ENCODE measurements at regions not wholly inside any gene's neighbourhood (a gene's known extent, or its start where the extent isn't known, plus 50 kb on each side); places are given as distances from the start of the nearest gene placed in this dataset.
A peak's percentile ranks its signal among the peaks of the same experiment; 100 is the strongest.
"Not testable (repeated sequence)": the region's sequence is repeated elsewhere in the genome, so short reads cannot be mapped to it uniquely, and the experiment has no call there.

DNA sequence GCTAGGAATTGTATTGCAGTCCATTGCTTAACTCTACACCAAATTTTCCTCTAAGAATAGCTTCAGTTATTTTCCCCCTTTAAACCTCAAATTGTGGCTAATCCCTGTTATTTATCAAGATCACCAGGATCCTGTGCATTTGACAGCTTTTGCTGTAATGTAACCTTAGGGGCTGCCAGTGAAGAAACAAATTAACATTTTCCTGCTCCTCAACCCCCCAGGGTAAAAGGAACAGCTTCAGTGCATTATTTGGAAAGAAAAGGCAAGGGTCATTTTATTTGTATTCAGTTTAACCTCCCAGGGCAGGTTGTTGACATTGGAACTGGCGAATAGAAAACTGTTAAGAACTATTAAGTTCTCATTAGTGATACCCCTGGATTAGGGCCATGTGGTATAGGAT is 57.0 kb downstream of the PCDH20 start:
- FAIRE-seq (no peak), DNase-seq (ENCODE audit: low spot score) (no peak)

DNA sequence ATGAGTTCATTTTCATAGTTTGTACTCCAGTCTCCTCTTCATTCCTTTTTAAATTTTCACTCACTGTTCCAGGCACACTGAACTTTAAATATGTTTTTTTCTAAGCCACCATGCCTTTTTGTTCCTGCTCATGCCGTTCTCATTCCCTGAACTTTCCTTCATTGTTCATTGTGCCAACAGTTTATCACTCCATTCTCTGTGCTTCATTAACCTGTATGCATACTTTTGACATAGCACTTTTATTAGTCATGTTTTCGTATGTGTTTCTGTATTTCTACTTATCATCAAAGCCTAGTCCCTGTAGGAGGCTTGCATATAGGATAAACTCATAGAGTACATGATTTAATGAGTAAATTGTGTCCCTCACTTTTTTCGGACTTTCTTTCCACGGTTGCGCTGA is 65.3 kb downstream of the PCDH20 start:
- DNase-seq (ENCODE audit: low spot score): no peak
- no peak for FAIRE-seq

DNA sequence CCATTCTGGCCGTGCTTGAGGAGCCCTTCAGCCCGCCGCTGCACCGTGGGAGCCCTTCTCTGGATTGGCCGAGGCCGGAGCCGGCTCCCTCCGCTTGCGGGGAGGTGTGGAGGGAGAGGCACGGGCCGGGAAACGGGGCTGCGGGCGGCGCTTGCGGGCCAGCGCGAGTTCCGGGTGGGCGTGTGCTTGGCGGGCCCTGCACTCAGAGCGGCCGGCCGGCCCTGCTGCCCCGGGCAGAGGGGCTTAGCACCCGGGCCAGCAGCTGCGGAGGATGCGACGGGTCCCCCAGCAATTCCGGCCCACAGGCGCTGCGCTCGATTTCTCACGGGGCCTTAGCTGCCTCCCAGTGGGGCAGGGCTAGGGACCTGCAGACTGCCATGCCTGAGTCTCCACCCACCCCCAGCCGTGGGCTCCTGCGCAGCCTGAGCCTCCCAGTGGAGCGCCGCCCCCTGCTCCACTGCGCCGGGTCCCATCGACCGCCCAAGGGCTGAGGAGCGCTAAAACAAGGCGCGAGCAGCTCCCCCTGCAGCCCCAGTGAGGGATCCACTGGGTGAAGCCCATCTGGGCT is 76.5 kb downstream of the PCDH20 start:
- no peak for FAIRE-seq

DNA sequence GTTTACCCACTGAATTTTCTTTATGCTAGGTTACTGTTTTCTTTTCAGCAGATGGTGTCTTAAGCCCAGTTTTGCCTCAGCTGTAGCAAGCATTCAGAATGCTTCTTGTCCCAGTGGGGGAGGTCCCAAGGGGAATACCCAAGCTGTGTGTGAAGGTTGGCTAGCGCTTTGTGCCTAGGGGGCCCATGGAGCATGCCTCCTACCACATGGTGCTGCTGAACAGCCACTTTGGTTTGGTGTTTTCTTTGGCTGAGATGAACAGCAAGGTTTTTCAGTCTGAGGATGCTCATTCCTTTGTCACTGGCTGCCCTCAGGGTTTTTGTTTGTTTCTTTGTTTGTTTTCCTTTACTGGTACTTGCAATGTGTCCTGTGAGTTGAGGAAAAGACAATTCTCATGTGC is 99.0 kb downstream of the PCDH20 start:
- DNase-seq (ENCODE audit: low spot score) (no peak), FAIRE-seq (no peak)

More for the DNA sequence above, 76.5 kb downstream of the PCDH20 start:
- no peak for DNase-seq (ENCODE audit: low spot score)

DNA sequence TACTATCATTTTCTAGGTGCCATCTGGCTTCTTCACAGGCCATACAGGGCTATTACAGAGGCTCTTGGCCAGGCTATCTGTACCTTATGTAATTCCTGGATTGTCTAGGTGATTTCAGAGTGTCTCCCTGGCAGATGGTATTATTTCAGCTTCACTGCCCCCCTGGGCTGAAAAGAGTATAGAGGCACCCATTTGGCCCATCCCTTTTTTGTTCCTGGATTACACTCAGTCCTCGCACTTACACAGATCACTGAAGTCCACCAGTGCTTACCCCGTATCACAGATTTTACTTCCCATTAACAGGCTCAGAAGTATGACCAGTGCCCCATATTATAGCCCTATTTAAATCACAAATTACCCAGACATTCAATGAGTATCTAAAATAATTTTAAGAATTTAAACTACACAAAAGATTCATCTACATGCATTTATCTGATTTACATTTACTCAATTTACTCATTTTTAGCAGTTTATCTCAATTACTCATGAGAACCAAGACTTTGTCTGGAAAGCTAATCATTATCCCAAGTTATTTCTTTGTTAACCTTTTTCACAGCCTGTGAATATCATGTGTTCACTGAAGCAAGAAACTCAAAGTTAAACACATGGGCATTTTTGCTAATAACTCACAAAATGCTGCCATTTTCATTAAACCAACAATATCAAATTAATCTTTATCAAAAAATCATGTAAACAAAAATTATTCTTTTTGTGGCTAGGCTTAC is 121.0 kb downstream of the PCDH20 start:
- no peak for FAIRE-seq
- DNase-seq (ENCODE audit: low spot score): no peak

DNA sequence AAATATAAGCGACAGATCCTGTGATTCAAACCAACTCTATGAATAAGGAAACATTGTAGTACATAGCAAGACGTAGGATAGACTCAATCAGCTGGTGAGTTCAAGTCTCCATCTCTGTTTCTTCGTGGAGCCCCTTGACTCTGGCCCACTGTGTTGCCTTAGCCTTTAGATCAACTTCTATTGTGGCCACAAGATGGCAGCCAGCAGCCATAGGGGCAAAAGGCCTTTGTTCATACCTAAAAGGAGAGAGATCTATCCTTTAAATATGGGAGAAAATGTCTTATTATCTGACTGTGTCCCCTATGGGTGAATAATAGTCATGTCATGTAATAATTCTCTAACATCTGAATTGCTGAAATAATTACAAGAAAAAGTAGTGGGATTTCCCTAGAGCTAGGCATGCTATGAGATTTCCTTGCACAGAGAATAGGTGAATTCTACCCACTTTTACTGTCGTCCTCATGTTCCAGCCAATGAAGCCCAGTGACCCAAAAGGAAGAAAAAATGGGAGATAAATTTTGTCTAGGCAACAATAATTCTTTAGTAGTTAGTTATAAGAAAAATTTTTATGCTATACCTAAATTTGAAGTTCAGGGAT is 129.4 kb downstream of the PCDH20 start:
- FAIRE-seq: no peak
- peak; percentile 13 for DNase-seq (ENCODE audit: low spot score)

DNA sequence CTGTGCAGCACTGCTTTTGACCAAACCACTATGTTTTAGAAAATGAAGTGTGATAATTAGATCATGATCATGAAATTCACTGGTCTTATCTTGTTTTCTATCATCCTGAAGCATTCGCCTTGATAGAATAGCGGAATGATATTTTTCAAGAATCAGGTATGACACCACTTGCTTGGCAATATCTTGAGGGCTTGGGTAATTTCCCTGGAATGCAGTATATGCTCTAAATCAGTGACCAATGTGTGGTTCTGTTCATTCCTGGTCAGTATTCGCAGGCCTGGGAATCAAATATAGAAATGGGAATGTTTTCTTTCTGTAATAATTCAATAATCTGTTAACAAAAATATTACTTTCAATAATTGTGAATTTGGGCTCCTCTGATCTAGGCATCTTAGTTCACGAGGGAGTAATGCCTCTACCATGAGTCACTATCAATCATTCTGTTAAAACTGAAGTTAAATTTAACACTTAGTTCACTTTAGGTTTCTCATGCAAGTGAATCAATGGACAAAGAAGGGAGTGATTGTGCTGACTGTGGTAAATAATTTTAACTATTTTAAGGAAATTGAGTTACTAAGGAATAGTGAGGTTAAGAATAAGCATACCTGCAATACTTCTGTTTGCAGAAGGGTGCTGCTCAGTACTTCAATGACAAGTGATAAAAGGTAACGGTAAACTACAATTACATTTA is 137.9 kb downstream of the PCDH20 start:
- no peak for FAIRE-seq

DNA sequence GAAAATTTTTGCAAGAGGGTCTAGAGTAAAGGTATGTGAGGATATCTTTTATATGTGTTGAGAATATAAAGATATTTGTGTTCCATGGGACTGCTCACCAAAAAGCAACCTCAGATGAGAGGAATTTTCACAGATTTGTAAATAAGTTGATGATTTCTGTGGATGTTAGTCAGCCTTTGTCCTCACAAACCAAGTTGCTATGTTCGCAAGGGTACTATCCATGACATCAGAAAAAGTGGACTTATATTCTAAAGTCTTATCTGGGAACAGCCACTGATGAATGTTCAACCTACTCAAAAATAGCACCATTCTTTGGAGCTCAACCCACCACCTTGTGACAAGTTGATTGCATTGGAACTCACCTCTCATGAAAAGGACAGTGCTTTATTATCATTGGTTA is 138.6 kb downstream of the PCDH20 start:
- DNase-seq (ENCODE audit: low spot score) (no peak), FAIRE-seq (no peak)

More for the DNA sequence above, 137.9 kb downstream of the PCDH20 start:
- no peak for DNase-seq (ENCODE audit: low spot score)

DNA sequence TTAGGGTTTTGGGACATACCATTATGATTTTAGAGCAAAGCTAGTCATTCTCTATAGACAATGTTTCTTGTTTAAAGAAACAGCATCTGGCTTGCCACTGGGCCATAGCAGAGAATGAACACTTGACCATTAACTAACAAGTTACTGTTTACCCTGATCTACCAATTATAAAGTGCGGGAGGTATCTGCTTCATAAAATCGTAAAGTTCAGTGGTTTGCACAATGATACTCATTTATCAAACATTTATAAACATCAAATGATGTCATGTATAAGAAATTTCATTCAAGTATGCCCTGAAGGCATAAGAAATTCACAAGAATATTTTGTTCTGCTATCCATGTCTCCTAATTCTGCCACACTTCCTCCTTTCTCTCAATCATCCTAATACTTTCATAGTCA is 139.2 kb downstream of the PCDH20 start:
- DNase-seq (ENCODE audit: low spot score) (no peak), FAIRE-seq (no peak)

DNA sequence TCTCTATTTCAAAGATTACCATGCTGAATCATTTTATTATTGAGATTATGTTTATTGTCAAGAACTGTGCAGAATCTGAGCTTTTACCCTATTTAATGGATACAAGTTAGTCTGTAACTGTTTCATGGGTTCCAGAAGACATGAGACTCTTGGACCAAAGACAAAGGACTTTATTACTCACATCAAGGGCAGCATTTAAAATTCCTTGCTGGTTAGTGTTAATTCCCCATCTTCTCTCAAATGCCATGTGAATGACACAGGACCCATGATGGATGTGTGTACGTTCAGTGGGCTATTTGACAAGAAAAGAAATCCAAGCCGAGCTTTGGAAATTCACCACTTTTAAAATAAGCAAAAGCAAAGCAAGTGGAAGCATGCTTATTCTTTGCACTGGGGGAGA is 139.9 kb downstream of the PCDH20 start:
- FAIRE-seq (no peak), DNase-seq (ENCODE audit: low spot score) (no peak)

DNA sequence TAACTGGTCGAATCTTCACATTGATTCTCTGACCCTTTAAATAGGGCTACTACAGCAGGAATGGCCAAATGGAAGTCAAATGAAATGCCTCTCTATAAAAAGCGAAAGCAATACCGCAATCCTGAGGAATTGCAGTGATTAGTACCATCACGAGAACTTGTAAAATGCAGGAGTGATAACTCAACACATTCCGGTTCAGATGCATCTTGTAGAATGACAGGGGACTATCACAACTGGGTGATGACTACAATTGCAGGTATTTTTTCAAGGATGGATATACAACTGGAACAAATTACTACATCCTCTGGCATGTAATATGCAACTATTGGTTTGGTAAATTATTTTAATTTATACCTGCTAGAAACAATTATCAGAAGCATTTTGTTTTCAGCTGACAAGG is 140.4 kb downstream of the PCDH20 start:
- FAIRE-seq: no peak
- no peak for DNase-seq (ENCODE audit: low spot score)

DNA sequence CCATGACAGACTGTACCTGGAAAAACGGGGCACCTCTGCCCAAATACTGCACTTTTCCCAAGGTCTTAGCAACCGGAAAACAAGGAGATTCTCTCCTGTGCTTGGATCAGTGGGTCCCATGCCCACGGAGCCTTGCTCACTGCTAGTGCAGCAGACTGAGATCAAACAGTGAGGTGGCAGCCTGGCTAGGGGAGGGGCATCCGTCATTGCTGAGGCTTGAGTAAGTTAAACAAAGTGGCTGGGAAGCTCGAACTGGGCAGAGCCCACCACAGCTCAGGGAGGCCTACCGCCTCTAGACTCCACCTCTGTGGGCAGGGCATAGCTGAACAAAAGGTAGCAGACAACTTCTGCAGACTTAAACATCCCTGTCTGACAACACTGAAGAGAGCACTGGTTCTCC is 148.8 kb downstream of the PCDH20 start:
- DNase-seq (ENCODE audit: low spot score); FAIRE-seq: not testable (repeated sequence)

DNA sequence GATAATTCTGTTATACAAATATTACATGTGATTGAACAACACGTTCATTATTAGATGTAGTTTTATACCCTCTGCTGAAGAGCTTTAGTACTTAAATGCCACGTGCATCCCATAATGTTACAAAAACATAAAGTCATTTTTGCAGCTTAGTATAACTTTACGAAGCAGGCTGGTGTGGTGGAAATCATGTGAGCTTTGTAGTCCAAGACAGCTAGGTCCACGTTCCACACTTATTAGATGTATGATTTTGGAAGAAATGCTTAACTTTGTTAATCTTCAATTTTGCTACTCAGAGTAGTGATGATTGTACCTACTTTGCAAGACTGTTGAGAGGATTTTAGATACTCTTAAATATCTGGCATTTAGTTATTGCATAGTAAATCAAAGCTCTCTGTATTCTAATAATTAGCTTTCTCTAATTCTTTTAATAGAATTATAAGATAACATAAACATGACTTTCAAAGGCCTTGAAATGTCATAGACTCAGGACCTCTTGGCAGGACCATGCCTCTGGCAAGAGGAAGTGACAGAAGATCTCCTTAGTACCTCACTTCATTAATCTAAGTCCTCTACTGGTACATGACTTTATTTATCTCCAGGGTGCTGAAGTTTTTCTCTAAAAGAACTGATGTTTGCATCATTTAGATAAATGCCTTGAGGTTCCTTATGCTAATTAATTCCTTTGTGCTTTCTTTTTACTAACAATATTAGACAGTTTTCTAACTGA is 153.7 kb downstream of the PCDH20 start:
- FAIRE-seq: no peak
- no peak for DNase-seq (ENCODE audit: low spot score)

DNA sequence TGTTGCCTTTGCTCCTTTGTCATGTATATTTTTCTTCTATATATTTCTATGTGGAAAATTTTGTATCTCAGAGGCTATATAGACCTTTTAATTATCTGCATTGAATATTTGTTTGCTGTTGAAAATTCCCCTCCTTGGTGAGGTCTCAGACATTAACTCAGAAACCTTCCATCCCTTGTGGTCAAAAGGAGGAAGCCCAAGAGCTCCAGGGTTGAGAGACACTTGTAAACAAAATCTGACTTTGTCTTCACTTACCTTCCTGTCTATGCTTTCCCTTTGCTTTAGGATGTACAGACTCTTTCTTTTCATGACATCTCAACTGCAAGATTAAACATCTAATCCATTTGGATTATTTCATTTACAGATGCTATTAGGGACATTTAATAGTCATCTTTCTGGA is 157.5 kb downstream of the PCDH20 start:
- FAIRE-seq (no peak), DNase-seq (ENCODE audit: low spot score) (no peak)

DNA sequence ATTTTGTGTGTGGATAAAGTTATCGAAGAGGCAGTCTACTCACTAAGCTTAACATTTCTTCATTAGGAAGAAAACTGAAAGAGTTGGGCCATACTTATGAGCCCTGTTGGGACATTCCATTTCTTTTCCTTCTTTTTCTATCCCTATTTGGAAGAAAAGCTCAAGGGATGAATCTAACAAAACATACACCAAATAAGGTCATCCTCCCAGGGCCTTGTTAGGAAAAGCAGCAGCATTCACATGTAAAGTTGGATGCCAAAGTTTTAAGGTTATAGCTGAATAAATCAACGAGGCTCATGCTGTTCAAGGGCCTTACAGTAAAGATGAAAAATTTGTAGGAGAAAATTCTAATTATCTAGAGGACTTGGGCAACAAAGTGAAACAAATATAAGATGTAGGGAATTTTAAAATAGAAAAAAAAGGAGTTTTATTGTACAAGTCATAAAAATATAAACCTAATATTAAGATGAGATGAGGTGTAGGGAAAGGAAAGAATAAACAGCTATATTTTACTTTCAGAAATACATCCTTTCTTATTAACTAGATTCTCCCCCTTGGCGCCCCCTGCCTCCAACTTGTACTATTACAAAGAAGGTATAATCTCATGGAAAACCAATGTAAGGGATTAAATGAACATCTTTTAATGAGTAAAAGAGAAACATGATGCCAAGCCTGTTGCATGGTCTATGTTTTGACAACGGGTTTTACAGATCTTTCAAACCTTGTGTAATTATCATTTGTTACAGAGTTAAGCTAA is 160.4 kb downstream of the PCDH20 start:
- no peak for DNase-seq (ENCODE audit: low spot score)
- no peak for FAIRE-seq

DNA sequence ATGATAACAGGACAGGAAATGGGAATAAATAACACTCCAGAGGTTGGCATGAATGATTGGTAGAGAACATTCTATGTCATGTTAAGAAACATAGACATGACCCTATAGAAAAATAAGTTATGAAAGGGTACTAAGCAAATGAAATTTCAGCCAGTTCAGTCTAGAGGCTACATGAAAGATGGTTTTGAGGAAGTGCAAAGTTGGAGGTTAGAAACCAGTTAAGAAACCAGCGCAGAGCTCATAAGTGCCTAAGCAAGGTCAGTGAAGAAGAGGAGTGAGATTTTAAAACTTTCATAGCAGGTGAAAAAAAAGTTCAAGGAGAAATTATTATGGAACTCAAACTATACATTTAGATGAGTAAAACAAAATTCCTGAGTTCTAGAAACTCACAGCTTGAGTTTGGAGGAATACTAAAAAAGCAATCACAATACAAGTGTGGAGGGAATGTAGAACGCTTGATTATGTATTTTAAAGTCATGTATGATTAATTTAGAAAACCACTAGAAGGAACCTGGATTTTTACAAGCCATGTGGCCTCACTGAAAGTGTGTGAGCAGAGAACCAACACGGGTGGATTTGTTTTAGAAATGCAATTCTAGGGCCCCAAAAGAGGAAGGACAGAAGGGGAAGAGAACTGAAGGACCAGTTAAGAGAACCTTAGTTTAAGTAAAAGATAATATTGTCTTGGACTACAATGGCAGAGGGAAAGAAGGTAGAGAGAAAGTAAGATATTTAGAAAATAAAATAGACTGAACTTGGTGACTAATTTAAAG is 162.4 kb downstream of the PCDH20 start:
- DNase-seq (ENCODE audit: low spot score) (no peak), FAIRE-seq (no peak)

DNA sequence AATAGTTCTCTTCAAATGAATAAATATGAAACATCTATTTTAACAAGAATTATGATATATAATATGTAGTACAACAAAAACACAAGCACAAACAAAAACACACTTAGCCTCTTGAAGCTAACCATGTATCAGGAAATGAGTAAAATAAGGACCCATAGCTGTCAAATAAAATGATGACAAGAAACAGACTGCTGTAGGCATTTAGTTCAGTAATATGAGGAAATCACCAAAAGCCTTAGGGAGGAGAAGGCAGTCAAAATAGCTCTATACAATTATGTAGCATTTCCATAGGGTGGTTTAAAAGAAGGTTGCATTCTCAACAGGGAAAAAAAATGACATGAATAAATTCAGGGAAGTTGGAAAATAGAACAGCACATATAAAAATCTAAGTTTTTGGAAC is 163.4 kb downstream of the PCDH20 start:
- DNase-seq (ENCODE audit: low spot score) (no peak), FAIRE-seq (no peak)

DNA sequence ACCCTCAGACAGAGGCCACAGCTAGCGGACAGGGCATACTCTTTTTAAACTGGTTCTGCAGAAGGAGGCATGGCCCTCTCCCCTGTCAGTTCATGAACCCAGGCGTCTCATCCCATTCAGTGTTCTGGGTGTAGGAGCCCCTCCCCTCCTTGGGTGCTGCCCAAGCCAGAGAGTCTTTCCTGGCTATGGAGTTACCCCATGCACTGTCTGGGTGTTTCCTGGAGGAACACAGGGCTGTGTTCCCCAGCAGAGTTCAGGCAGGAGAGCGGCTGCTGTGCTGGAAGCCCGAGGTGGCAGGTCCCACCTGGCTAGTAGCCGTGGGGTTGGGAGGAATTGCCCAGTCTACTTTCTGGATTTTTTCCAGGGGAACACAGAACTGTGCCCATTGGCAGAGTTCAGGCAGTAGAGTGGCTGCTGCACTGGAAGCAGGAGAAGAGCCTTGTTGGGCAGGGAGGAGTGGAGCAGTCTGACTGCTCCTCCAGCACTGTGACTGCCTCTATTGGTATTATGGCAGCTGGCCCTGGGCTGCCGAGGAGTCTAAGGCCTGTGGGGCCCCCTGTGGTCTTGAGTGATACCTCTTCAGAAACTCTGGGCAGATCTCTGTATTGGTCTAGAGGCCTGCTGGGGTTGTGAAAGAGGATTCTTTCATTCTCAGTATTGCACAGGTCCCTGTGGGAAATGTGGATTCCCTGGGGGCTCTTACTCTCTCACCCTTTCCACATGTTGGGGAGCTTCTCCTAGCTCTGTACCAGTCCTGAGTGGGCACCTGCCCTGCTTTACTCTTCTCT is 168.3 kb downstream of the PCDH20 start:
- FAIRE-seq (no peak), DNase-seq (ENCODE audit: low spot score) (no peak)

DNA sequence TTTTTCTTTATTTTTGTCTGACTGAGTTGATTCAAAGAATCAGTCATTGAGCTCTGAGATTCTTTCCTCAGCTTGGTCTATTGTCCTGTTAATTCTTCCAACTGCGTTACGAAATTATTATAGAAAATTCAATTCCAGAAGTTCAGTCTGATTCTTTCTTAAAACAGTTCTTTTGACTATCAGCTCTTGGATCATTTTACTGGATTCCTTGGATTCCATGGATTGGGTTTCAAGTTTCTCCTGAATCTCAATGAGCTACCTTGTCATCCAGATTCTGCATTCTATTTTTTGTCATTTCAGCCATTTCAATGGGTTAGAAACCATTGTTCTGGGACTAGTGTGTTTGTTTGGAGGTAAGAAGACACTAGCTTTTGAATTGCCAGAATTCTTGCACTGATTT is 169.3 kb downstream of the PCDH20 start:
- FAIRE-seq: no peak
- no peak for DNase-seq (ENCODE audit: low spot score)
